DMS153 treated with DMSO at 0.1 percent for 48 hours (cell line): ENCODE measurements at regions not wholly inside any gene's neighbourhood (a gene's known extent, or its start where the extent isn't known, plus 50 kb on each side); places are given as distances from the start of the nearest gene placed in this dataset.

Experiments used
- DNase-seq: peaks from one replicate; lab custom pipeline; 2025; ENCODE audit not compliant: unreplicated experiment; lab: John Stamatoyannopoulos, UW

GRCh38 chr3:66797889-66798560, 200.1 kb upstream of the KBTBD8 start:
- DNase-seq = no peak

GRCh38 chr3:66800941-66801545, 197.1 kb upstream of the KBTBD8 start:
- DNase-seq = no peak

- no peak for DNase-seq
These were observed 194.9 kb upstream of the KBTBD8 start for GRCh38 chr3:66803206-66803605.

GRCh38 chr3:66803721-66804695, 194.1 kb upstream of the KBTBD8 start:
- no peak for DNase-seq

GRCh38 chr3:66808891-66809594, 189.1 kb upstream of the KBTBD8 start:
- no peak for DNase-seq

GRCh38 chr3:66809595-66809958, 188.5 kb upstream of the KBTBD8 start:
- no peak for DNase-seq

GRCh38 chr3:66812136-66812535, 186.0 kb upstream of the KBTBD8 start:
- no peak for DNase-seq

GRCh38 chr3:66812741-66813140, 185.4 kb upstream of the KBTBD8 start:
- no peak for DNase-seq

GRCh38 chr3:66816090-66816761, 181.9 kb upstream of the KBTBD8 start:
- DNase-seq = peak; percentile 27

GRCh38 chr3:66817951-66818557, 180.1 kb upstream of the KBTBD8 start:
- DNase-seq = no peak

- DNase-seq = no peak
These were observed 178.1 kb upstream of the KBTBD8 start for GRCh38 chr3:66819993-66820501.

GRCh38 chr3:66822186-66823008, 175.7 kb upstream of the KBTBD8 start:
- no peak for DNase-seq

- DNase-seq = no peak
These were observed 175.1 kb upstream of the KBTBD8 start for GRCh38 chr3:66823009-66823397.

- DNase-seq = no peak
These were observed 174.6 kb upstream of the KBTBD8 start for GRCh38 chr3:66823532-66823931.

GRCh38 chr3:66825375-66825774, 172.7 kb upstream of the KBTBD8 start:
- DNase-seq = no peak

GRCh38 chr3:66827726-66828125, 170.4 kb upstream of the KBTBD8 start:
- no peak for DNase-seq

- DNase-seq = no peak
These were observed 169.8 kb upstream of the KBTBD8 start for GRCh38 chr3:66828303-66828702.

GRCh38 chr3:66830301-66830700, 167.8 kb upstream of the KBTBD8 start:
- no peak for DNase-seq

- no peak for DNase-seq
These were observed 166.2 kb upstream of the KBTBD8 start for GRCh38 chr3:66831931-66832330.
